H9 (cell line): ENCODE measurements at regions not wholly inside any gene's neighbourhood (a gene's known extent, or its start where the extent isn't known, plus 50 kb on each side); places are given as distances from the start of the nearest gene placed in this dataset.

Experiments used
- DNase-seq: peaks from one replicate; pipeline ENCODE4 v3.0.0-alpha.2; 2017
- H2AFZ ChIP-seq: one replicate; pipeline ENCODE4 v1.6.1; 2013; ENCODE audit warnings: mild to moderate bottlenecking, low read length, control low read depth, moderate library complexity
- H2AK5ac ChIP-seq: 2 replicates; pipeline ENCODE4 v1.6.1; 2013; ENCODE audit warnings: low read length, control low read depth, mixed read lengths; ENCODE audit not compliant: insufficient read length
- H2BK120ac ChIP-seq: one replicate; pipeline ENCODE4 v1.6.1; 2013; ENCODE audit warnings: low read depth, mild to moderate bottlenecking, low read length, control low read depth, inconsistent platforms; ENCODE audit not compliant: poor library complexity, severe bottlenecking
- H2BK12ac ChIP-seq: 2 replicates; pipeline ENCODE4 v1.6.1; 2013; ENCODE audit warnings: low read length, control low read depth, mixed read lengths, low read depth; ENCODE audit not compliant: insufficient read length
- H2BK15ac ChIP-seq: 2 replicates; pipeline ENCODE4 v1.6.1; 2013; ENCODE audit warnings: low read depth, low read length, control low read depth
- H2BK20ac ChIP-seq: one replicate; pipeline ENCODE4 v1.6.1; 2013; ENCODE audit warnings: low read depth, mild to moderate bottlenecking, low read length, control low read depth, inconsistent platforms; ENCODE audit not compliant: poor library complexity, severe bottlenecking
- H2BK5ac ChIP-seq: 2 replicates; pipeline ENCODE4 v1.6.1; 2013; ENCODE audit warnings: low read length, control low read depth, mixed read lengths; ENCODE audit not compliant: insufficient read length
- H3K14ac ChIP-seq: 2 replicates; pipeline ENCODE4 v1.6.1; 2013; ENCODE audit warnings: low read length, control low read depth; ENCODE audit not compliant: insufficient read depth
- H3K18ac ChIP-seq: 2 replicates; pipeline ENCODE4 v1.6.1; 2013; ENCODE audit warnings: low read depth, mild to moderate bottlenecking, mixed read lengths, low read length, control low read depth; ENCODE audit not compliant: insufficient read length
- H3K23ac ChIP-seq: 2 replicates; pipeline ENCODE4 v1.6.1; 2013; ENCODE audit warnings: low read length, control low read depth, mixed read lengths, low read depth; ENCODE audit not compliant: insufficient read length
- H3K23me2 ChIP-seq: 2 replicates; pipeline ENCODE4 v1.6.1; 2013; ENCODE audit warnings: low read depth, mild to moderate bottlenecking, mixed read lengths, low read length, control low read depth; ENCODE audit not compliant: insufficient read length, poor library complexity, severe bottlenecking
- H3K27ac ChIP-seq: 2 replicates; pipeline ENCODE4 v1.5.1; 2013; ENCODE audit warnings: low read length, control low read depth, mixed read lengths, low read depth; ENCODE audit not compliant: insufficient read length
- H3K27me3 ChIP-seq: 2 replicates; pipeline ENCODE4 v1.6.1; 2013; ENCODE audit warnings: low read length, control low read depth, inconsistent platforms; ENCODE audit not compliant: insufficient read depth
- H3K4ac ChIP-seq: 2 replicates; pipeline ENCODE4 v1.6.1; 2013; ENCODE audit warnings: low read depth, mild to moderate bottlenecking, control low read depth, inconsistent platforms, low read length, moderate library complexity
- H3K4me1 ChIP-seq: 2 replicates; pipeline ENCODE4 v1.6.1; 2013; ENCODE audit warnings: low read length, control low read depth, inconsistent platforms; ENCODE audit not compliant: insufficient read depth
- H3K4me2 ChIP-seq: 2 replicates; pipeline ENCODE4 v1.6.1; 2013; ENCODE audit warnings: low read length, control low read depth, mixed read lengths; ENCODE audit not compliant: insufficient read length, insufficient read depth
- H3K56ac ChIP-seq: 2 replicates; pipeline ENCODE4 v1.6.1; 2013; ENCODE audit warnings: low read depth, mild to moderate bottlenecking, mixed read lengths, low read length, control low read depth; ENCODE audit not compliant: insufficient read length
- H3K79me1 ChIP-seq: 2 replicates; pipeline ENCODE4 v1.6.1; 2013; ENCODE audit warnings: low read depth, mild to moderate bottlenecking, moderate library complexity, low read length, control low read depth, inconsistent platforms; ENCODE audit not compliant: insufficient read depth, poor library complexity, severe bottlenecking
- H3K79me2 ChIP-seq: 2 replicates; pipeline ENCODE4 v1.6.1; 2013; ENCODE audit warnings: low read length, control low read depth, inconsistent platforms; ENCODE audit not compliant: insufficient read depth
- H3K9ac ChIP-seq: 2 replicates; pipeline ENCODE4 v1.6.1; 2013; ENCODE audit warnings: low read length, control low read depth, mixed read lengths; ENCODE audit not compliant: insufficient read length; ENCODE audit errors: extremely low read depth
- H3K9me3 ChIP-seq: one replicate; pipeline ENCODE4 v1.6.1; 2013; ENCODE audit warnings: low read depth, low read length, inconsistent platforms; ENCODE audit not compliant: control insufficient read depth
- H3T11ph ChIP-seq: one replicate; pipeline ENCODE4 v1.6.1; 2013; ENCODE audit warnings: mild to moderate bottlenecking, low read length, control low read depth, inconsistent platforms
- H4K20me1 ChIP-seq: one replicate; pipeline ENCODE4 v1.6.1; 2013; ENCODE audit not compliant: control insufficient read depth, insufficient read length, insufficient read depth
- H4K5ac ChIP-seq: 2 replicates; pipeline ENCODE4 v1.6.1; 2013; ENCODE audit warnings: low read depth, mild to moderate bottlenecking, mixed read lengths, low read length, control low read depth; ENCODE audit not compliant: insufficient read length
- H4K8ac ChIP-seq: replicated peaks from 2 replicates; pipeline ENCODE4 v1.6.1; 2013; ENCODE audit warnings: low read length, control low read depth, mixed read lengths, low read depth; ENCODE audit not compliant: insufficient read length
- H4K91ac ChIP-seq: 2 replicates; pipeline ENCODE4 v1.6.1; 2013; ENCODE audit warnings: low read depth, mild to moderate bottlenecking, moderate library complexity, mixed read lengths, low read length, control low read depth; ENCODE audit not compliant: insufficient read length
- H3K27ac Mint-ChIP-seq, 3 experiments: 2 replicates in 2 of 3; 3 replicates in 1 of 3; pipeline ENCODE4 v1.8.0; 2020 to 2021; ENCODE audit warnings: mixed read lengths in 3 of 3, mild to moderate bottlenecking in 1 of 3, moderate library complexity in 1 of 3
- H3K27me3 Mint-ChIP-seq: 2 replicates; pipeline ENCODE4 v1.8.0; 2021; ENCODE audit warnings: low read depth, mild to moderate bottlenecking, moderate library complexity, mixed read lengths
- H3K36me3 Mint-ChIP-seq, 3 experiments: 2 replicates in 2 of 3; 3 replicates in 1 of 3; pipeline ENCODE4 v1.8.0; 2020 to 2021; ENCODE audit warnings: low read depth in 3 of 3, mixed read lengths in 3 of 3; ENCODE audit not compliant: insufficient read depth in 1 of 3
- H3K4me1 Mint-ChIP-seq, 2 experiments: 2 replicates each; pipeline ENCODE4 v1.8.0; 2020; ENCODE audit warnings: mixed read lengths in 2 of 2
- H3K4me3 Mint-ChIP-seq, 2 experiments: 2 replicates in 1 of 2; 3 replicates in 1 of 2; pipeline ENCODE4 v1.8.0; 2020 to 2021; ENCODE audit warnings: mild to moderate bottlenecking in 2 of 2, mixed read lengths in 2 of 2, moderate library complexity in 1 of 2
- H3K9me3 Mint-ChIP-seq, 2 experiments: 2 replicates in 1 of 2; 3 replicates in 1 of 2; pipeline ENCODE4 v1.8.0; 2020; ENCODE audit warnings: mild to moderate bottlenecking in 2 of 2, mixed read lengths in 2 of 2, moderate library complexity in 1 of 2
- WGBS: extraction: QIAGEN DNeasy Blood & Tissue Kit; methylation state at CpG from one replicate; pipeline ENCODE4 v1.1.7; 2013; ENCODE audit warnings: missing lambda C conversion rate, low lambda C conversion rate, mixed read lengths; ENCODE audit not compliant: insufficient read length; ENCODE audit errors: extremely low coverage; 5-methylcytosine and 5-hydroxymethylcytosine counted together
- TF ChIP-seq, protein P1 (sequence below): fragments of 200-600 bp; sonication (generic); conservative IDR thresholded peaks from 3 replicates; pipeline ENCODE4 v1.8.0; 2021; ENCODE audit warnings: antibody characterized with exemption, mild to moderate bottlenecking

- Histone ChIP-seq H3K4me2 (no peak overlapping the region), H3K18ac (no peak overlapping the region), H4K20me1 (no peaks in the 10 kb centered on the region), H3K79me2 (no peaks in the 10 kb centered on the region), H3K9ac (no peak overlapping the region), H4K91ac (no peak overlapping the region), H2BK12ac (no peak overlapping the region), H2BK120ac (no peak overlapping the region), H3K27ac (no peak overlapping the region), H3K56ac (no peak overlapping the region), H2BK20ac (no peak overlapping the region), H2AFZ (no peak overlapping the region), H4K8ac (no peak overlapping the region), H3T11ph (no peak overlapping the region), H3K4ac (no peak overlapping the region), H3K27me3 (no peaks in the 10 kb centered on the region), H3K23ac (no peak overlapping the region), H3K4me1 (no peaks in the 10 kb centered on the region), H3K9me3 (no peaks in the 10 kb centered on the region), H3K14ac (no peak overlapping the region), H3K23me2 (no peaks in the 10 kb centered on the region), H2BK5ac (no peak overlapping the region), H2AK5ac (no peak overlapping the region), H4K5ac (no peak overlapping the region), H3K79me1 (no peaks in the 10 kb centered on the region), H2BK15ac (no peak overlapping the region)
- Mint-ChIP-seq H3K27me3 (no peaks in the 10 kb centered on the region), H3K4me3 (no peak overlapping the region), H3K27ac (no peak overlapping the region), H3K36me3 (no peaks in the 10 kb centered on the region), H3K4me1 (no peaks in the 10 kb centered on the region; a peak in 2 of 4 replicates), H3K9me3 (no peaks in the 10 kb centered on the region)
- WGBS = no CpG with 5 or more reads among the region's 4 CpGs
- DNase-seq = no peak
- TF ChIP-seq, protein P1, sequence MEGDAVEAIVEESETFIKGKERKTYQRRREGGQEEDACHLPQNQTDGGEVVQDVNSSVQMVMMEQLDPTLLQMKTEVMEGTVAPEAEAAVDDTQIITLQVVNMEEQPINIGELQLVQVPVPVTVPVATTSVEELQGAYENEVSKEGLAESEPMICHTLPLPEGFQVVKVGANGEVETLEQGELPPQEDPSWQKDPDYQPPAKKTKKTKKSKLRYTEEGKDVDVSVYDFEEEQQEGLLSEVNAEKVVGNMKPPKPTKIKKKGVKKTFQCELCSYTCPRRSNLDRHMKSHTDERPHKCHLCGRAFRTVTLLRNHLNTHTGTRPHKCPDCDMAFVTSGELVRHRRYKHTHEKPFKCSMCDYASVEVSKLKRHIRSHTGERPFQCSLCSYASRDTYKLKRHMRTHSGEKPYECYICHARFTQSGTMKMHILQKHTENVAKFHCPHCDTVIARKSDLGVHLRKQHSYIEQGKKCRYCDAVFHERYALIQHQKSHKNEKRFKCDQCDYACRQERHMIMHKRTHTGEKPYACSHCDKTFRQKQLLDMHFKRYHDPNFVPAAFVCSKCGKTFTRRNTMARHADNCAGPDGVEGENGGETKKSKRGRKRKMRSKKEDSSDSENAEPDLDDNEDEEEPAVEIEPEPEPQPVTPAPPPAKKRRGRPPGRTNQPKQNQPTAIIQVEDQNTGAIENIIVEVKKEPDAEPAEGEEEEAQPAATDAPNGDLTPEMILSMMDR = no peak
Measured at GRCh38 chr4:167321299-167321698, 87.0 kb upstream of the SPOCK3 start.
